Endothelial cell of umbilical vein (primary cell): ENCODE measurements at regions not wholly inside any gene's neighbourhood (a gene's known extent, or its start where the extent isn't known, plus 50 kb on each side); places are given as distances from the start of the nearest gene placed in this dataset.

ENCODE experiments used
- BruUV-seq: library from RNA; stranded (reverse); fragments of 400-500 nt; replicated peaks from 2 replicates; lab custom pipeline; 2021; lab: Mats Ljungman, UMichigan
- CTCF ChIA-PET: fragments of 300-600, 350-600 bp; sonication (Branson Sonifier 250); formaldehyde crosslinking; loops from one replicate; lab custom pipeline; 2021; ENCODE audit warnings: antibody characterized with exemption, inconsistent platforms; lab: Charles Lee
- POLR2A ChIA-PET: fragments of 300-600, 350-600 bp; sonication (Branson Sonifier 250); formaldehyde crosslinking; loops from one replicate; lab custom pipeline; 2021; ENCODE audit warnings: antibody characterized with exemption, inconsistent platforms; lab: Charles Lee
- DNase-seq: peaks from one replicate; pipeline ENCODE4 v3.0.0-alpha.2; 2011; ENCODE audit warnings: low read depth, low spot score
- FAIRE-seq: peaks from 2 replicates; lab custom pipeline; 2011; peaks lifted over from hg19 to GRCh38; lab: Jason Lieb, UNC
- H2AFZ ChIP-seq: 2 replicates; pipeline ENCODE4 v1.6.0; 2012; ENCODE audit warnings: low read depth, low read length, control low read depth, inconsistent platforms
- H3K27ac ChIP-seq: 2 replicates; pipeline ENCODE4 v1.5.1; 2011; ENCODE audit warnings: low read depth, mild to moderate bottlenecking, control low read depth, low read length, moderate library complexity; ENCODE audit not compliant: insufficient read depth
- H3K27me3 ChIP-seq, 2 experiments: 2 replicates each; pipeline versions ENCODE4 v1.6.0 to v1.6.1; 2011; ENCODE audit warnings: low read length in 2 of 2, mixed read lengths in 1 of 2; ENCODE audit not compliant: control insufficient read depth in 2 of 2, insufficient read depth in 2 of 2
- H3K36me3 ChIP-seq, 2 experiments: 2 replicates in 1 of 2; 3 replicates in 1 of 2; pipeline ENCODE4 v1.5.1; 2011; ENCODE audit warnings: low read length in 2 of 2, mild to moderate bottlenecking in 1 of 2, moderate library complexity in 1 of 2; ENCODE audit not compliant: control insufficient read depth in 2 of 2, insufficient read depth in 2 of 2; ENCODE audit errors: extremely low read depth in 1 of 2
- H3K4me1 ChIP-seq: 3 replicates; pipeline ENCODE4 v1.5.1; 2011; ENCODE audit warnings: mild to moderate bottlenecking, low read length; ENCODE audit not compliant: control insufficient read depth, insufficient read depth; ENCODE audit errors: extremely low read depth
- H3K4me2 ChIP-seq: 2 replicates; pipeline ENCODE4 v1.6.1; 2011; ENCODE audit warnings: low read length, control low read depth, mixed read lengths; ENCODE audit not compliant: insufficient read depth
- H3K4me3 ChIP-seq, 3 experiments: fragments of 200-600 bp in 1 of 3; sonication (generic), shearing (Covaris generic) in 1 of 3; replicated peaks in 1 of 3; 2 replicates each; pipeline ENCODE4 v1.5.1; 2011 to 2016; ENCODE audit warnings: control low read depth in 3 of 3, low read length in 3 of 3, mild to moderate bottlenecking in 2 of 3, inconsistent platforms in 1 of 3, low read depth in 1 of 3, moderate library complexity in 1 of 3; ENCODE audit not compliant: insufficient read depth in 1 of 3
- H3K79me2 ChIP-seq: 2 replicates; pipeline ENCODE4 v1.6.0; 2012; ENCODE audit warnings: low read length, inconsistent platforms; ENCODE audit not compliant: control insufficient read depth, insufficient read depth
- H3K9ac ChIP-seq: replicated peaks from 2 replicates; pipeline ENCODE3; 2011; ENCODE audit warnings: low read length, control low read depth; ENCODE audit not compliant: insufficient read depth; ENCODE audit errors: extremely low read depth
- H3K9me1 ChIP-seq: replicated peaks from 3 replicates; pipeline ENCODE4 v1.6.0; 2011; ENCODE audit warnings: mild to moderate bottlenecking, low read length; ENCODE audit not compliant: control insufficient read depth, insufficient read depth; ENCODE audit errors: extremely low read depth
- H3K9me3 ChIP-seq: replicated peaks from 2 replicates; pipeline ENCODE4 v1.5.1; 2012; ENCODE audit warnings: low read length, inconsistent platforms; ENCODE audit not compliant: control insufficient read depth, insufficient read depth
- H4K20me1 ChIP-seq: replicated peaks from 2 replicates; pipeline ENCODE3; 2011; ENCODE audit warnings: mild to moderate bottlenecking, low read length; ENCODE audit not compliant: control insufficient read depth, insufficient read depth; ENCODE audit errors: extremely low read depth
- CTCF ChIP-seq, 2 donors: IDR thresholded peaks; 1 replicate in 1 of 2; 2 replicates in 1 of 2; pipeline ENCODE4 v1.5.1; 2011; ENCODE audit warnings: low read length in 2 of 2, mild to moderate bottlenecking in 2 of 2, moderate library complexity in 2 of 2, control low read depth in 1 of 2, inconsistent platforms in 1 of 2, low read depth in 1 of 2; ENCODE audit not compliant: insufficient read depth in 1 of 2; ENCODE audit errors: extremely low read depth in 1 of 2
- EZH2 ChIP-seq: IDR thresholded peaks from 2 replicates; pipeline ENCODE4 v1.6.1; 2012; ENCODE audit warnings: borderline replicate concordance, low read depth, mild to moderate bottlenecking, moderate library complexity, low read length, inconsistent platforms; ENCODE audit not compliant: severe bottlenecking
- FOS ChIP-seq: IDR thresholded peaks from 2 replicates; pipeline ENCODE4 v1.6.1; 2011; ENCODE audit warnings: mild to moderate bottlenecking, low read length, moderate library complexity, borderline replicate concordance; ENCODE audit not compliant: insufficient read depth
- GATA2 ChIP-seq: IDR thresholded peaks from 2 replicates; pipeline ENCODE4 v1.7.0; 2011; ENCODE audit warnings: low read depth, mild to moderate bottlenecking, moderate library complexity, mixed read lengths, low read length; ENCODE audit not compliant: insufficient read length, insufficient read depth
- JUN ChIP-seq: IDR thresholded peaks from 2 replicates; pipeline ENCODE4 v1.6.1; 2011; ENCODE audit warnings: borderline replicate concordance, low read depth; ENCODE audit not compliant: insufficient read length, insufficient read depth
- MAX ChIP-seq: IDR thresholded peaks from 2 replicates; pipeline ENCODE4 v1.6.1; 2011; ENCODE audit not compliant: insufficient read depth, insufficient read length
- MYC ChIP-seq: IDR thresholded peaks from one replicate; pipeline ENCODE4 v1.6.1; 2011; ENCODE audit warnings: mild to moderate bottlenecking, low read depth, low read length
- POLR2A ChIP-seq: IDR thresholded peaks from 2 replicates; pipeline ENCODE4 v1.6.1; 2012; ENCODE audit warnings: low read depth, mild to moderate bottlenecking, control low read depth, low read length
- POLR2AphosphoS5 ChIP-seq: IDR thresholded peaks from 2 replicates; pipeline ENCODE4 v1.6.1; 2012; ENCODE audit warnings: low read depth, mild to moderate bottlenecking, control low read depth, low read length, moderate library complexity; ENCODE audit not compliant: insufficient read depth
- dilution Hi-C: fragments of 300-500 bp; cut with MboI; formaldehyde crosslinking; loops from one replicate; pipeline ENCODE4 v1.15.0; 2019; ENCODE audit warnings: low sequenced_read_pairs; ENCODE audit not compliant: extremely low pct_ligation_motif_present
- intact Hi-C: fragments of 100-400 bp; cut with micrococcal nuclease; formaldehyde crosslinking; loops from one replicate; pipeline ENCODE4 v1.10.0; 2022

GRCh38 chr3:99339222-99339621 is 299.2 kb upstream of the COL8A1 start:
- H3K4me1 ChIP-seq: no peaks in the 10 kb centered on the region
- H3K79me2 ChIP-seq: no peaks in the 10 kb centered on the region
- CTCF ChIA-PET: no interaction called here
- dilution Hi-C loops: no loop called here
- no peaks in the 10 kb centered on the region for H3K9me3 ChIP-seq
- DNase-seq (no peak), FAIRE-seq (no peak)
- no peak overlapping the region for H2AFZ ChIP-seq
- H4K20me1 ChIP-seq: no peaks in the 10 kb centered on the region
- POLR2A ChIA-PET: no interaction called here
- BruUV-seq: no TSS peak
- no peaks in the 10 kb centered on the region for H3K9me1 ChIP-seq
- no peaks in the 10 kb centered on the region for H3K27me3 ChIP-seq
- no peak overlapping the region for H3K4me2 ChIP-seq
- no peaks in the 10 kb centered on the region for H3K36me3 ChIP-seq
- no peak overlapping the region for H3K27ac ChIP-seq
- no peak overlapping the region for H3K4me3 ChIP-seq
- intact Hi-C loops: no loop called here
- no peak for TF ChIP-seq GATA2
- no peak for TF ChIP-seq POLR2A
- TF ChIP-seq POLR2AphosphoS5: no peak
- TF ChIP-seq MAX: no peak
- no peak for TF ChIP-seq EZH2
- no peak for TF ChIP-seq JUN
- no peak for TF ChIP-seq FOS
- no peak overlapping the region for H3K9ac ChIP-seq

GRCh38 chr3:99332718-99333117 is 305.7 kb upstream of the COL8A1 start:
- Histone ChIP-seq H3K27ac (no peak overlapping the region), H3K9ac (no peak overlapping the region), H3K79me2 (no peaks in the 10 kb centered on the region), H2AFZ (no peak overlapping the region), H3K9me1 (no peaks in the 10 kb centered on the region), H3K4me3 (no peak overlapping the region), H3K9me3 (no peaks in the 10 kb centered on the region), H3K36me3 (no peaks in the 10 kb centered on the region), H4K20me1 (no peaks in the 10 kb centered on the region), H3K27me3 (no peaks in the 10 kb centered on the region), H3K4me2 (no peak overlapping the region), H3K4me1 (peaks cover 20% of the 10 kb centered on the region)
- ChIA-PET POLR2A (no interaction called here), CTCF (no interaction called here)
- dilution Hi-C loops: no loop called here
- BruUV-seq: no TSS peak
- intact Hi-C loops: no loop called here
- no peak for DNase-seq
- no peak for FAIRE-seq
- no peak for TF ChIP-seq CTCF (IDR thresholded peaks at IDR 0.05; ENCODE audit: extremely low read depth in 1 of 2, insufficient read depth in 1 of 2, low read depth in 1 of 2, low read length in 2 of 2)
- TF ChIP-seq POLR2A: no peak
- TF ChIP-seq EZH2: no peak
- TF ChIP-seq POLR2AphosphoS5: no peak
- TF ChIP-seq MYC: no peak
- TF ChIP-seq GATA2: no peak
